HG02759 (cell line): ENCODE measurements at regions not wholly inside any gene's neighbourhood (a gene's known extent, or its start where the extent isn't known, plus 50 kb on each side); places are given as distances from the start of the nearest gene placed in this dataset.

ENCODE experiments used
- ATAC-seq: cut with Tn5 transposase; IDR thresholded peaks from one replicate; pipeline ENCODE4 v1.9.1; 2021; ENCODE audit warnings: mild to moderate bottlenecking, moderate library complexity; ENCODE audit not compliant: unreplicated experiment

DNA sequence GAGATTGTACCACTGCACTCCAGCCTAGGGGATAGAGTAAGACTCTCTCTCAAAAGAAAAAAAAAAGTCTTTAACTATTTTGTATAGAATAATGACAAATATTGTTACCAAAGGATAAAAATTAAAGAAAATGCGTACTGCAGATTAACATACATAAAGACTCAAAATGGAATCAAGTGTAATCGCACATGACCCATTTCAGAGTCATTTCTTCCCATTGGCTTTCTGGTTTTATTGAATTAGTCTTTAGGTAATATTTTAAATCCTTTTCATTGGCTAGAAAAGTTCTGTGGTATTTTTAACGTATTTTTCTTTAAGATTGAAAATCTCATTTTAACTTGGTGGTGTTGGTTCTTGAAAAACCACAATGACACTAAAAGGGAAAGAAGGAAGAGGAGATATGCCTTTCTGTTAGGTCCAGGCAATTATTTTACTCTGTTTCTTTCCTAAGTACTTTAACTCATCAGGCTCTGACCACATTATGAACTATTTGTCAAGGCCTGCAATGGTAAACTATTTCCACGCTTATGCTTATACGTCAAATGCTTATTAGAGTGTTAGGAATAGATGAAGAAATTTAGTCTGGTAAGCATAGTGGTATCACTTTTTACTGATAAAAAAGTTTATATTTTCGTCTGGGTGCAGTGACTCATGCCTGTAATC is 52.3 kb downstream of the PLEKHG1 start:
- no peak for ATAC-seq

DNA sequence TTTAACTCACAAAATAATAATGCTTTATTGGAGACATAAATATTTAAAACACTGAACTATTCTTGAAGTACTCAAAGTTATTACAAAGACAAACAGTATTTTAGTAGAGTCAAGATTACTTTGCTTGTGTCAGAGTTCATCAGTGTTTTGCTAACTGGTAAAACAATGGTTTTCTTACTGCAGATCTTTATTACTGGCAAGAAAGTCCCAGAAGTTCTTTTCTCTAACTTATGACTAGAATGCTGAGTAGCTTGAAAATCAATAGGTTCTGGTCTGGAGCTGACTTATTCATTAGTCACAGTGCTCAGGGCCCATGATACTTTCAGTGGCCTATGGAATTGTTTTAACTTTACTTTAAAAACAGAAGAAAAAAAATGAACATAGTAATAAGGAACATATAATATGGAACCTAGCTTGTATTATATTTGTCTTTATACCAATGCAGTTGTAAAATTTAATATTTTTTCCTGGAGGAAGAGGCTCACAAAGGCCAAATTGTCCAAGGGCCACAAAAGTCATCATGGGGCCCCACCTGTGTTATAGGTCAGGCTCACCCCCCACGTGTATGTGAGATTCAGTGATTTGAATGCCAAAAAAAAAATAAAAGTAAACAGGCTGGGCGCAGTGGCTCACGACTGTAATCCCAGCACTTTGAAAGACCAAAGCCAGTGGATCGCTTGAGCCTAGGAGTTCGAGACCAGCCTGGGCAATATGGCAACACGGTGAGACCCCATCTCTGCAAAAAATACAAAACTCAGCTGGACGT is 53.3 kb downstream of the PLEKHG1 start:
- no peak for ATAC-seq

GRCh38 chr6:150654608-150655007 is 54.9 kb downstream of the PLEKHG1 start:
- no peak for ATAC-seq

- no peak for ATAC-seq
Measured at GRCh38 chr6:150656156-150656555, 56.5 kb downstream of the PLEKHG1 start.

DNA sequence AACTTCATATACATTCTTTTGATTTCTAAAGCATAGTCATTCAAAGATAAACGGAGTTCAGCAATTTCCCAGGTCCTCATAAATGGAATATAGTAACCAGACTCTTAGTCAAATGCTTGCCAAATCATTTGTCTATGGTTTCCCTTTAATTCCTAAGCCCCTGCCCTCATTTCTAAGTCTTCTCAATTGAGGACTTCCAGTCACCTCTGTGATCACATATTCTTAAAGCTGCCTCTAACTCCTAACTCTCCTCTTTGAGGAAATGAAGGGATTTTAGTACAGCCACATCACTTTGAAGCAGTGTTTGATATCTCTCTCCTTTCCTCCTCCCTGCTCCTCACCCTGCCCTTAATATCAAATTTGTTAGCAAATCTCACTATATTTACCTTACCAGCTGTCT is 58.7 kb downstream of the PLEKHG1 start:
- no peak for ATAC-seq

GRCh38 chr6:150659046-150659763 is 59.5 kb downstream of the PLEKHG1 start:
- no peak for ATAC-seq

- ATAC-seq = no peak
Measured at GRCh38 chr6:150661216-150662007, 61.7 kb downstream of the PLEKHG1 start.

GRCh38 chr6:150662814-150663213 is 63.1 kb downstream of the PLEKHG1 start:
- ATAC-seq = no peak

DNA sequence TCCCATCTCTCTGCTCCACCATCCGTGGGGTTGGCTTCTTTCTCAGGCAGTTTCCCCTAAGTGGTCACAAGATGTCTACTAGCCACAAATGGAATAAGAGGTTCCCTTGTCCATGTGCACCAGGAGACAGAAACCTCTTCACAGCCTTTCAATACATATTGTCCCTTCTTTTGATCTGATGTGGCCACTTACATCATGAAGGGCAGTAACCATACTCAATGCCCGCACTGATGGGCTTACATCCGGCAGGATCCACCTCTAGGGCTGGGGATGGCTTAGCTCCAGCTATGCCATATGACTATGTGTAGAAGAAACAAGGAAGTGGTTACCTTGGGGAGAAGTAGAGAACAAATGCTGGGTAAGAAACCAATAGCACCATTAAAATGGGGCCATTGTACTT is 64.4 kb downstream of the PLEKHG1 start:
- ATAC-seq = no peak

GRCh38 chr6:150666071-150666470 is 66.4 kb downstream of the PLEKHG1 start:
- ATAC-seq = no peak

DNA sequence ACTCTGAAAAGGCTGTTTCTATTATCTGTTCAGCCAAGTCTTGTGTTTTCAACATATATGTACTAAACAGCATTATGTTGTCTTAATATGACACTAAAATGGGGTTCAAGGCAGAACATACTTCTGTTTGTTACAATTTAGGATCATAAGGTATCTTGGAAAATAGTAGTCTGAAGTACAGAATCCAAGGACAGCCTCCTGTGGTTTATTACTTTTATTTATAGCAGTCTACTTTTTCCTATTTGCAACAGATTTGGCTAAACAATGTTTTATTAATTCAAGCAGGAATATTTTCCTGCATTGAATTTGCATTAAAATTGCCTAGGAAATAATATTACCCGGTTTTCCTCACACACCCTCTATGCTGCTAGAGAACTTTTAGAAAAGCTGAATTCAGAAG is 67.7 kb downstream of the PLEKHG1 start:
- no peak for ATAC-seq

- no peak for ATAC-seq
Measured at GRCh38 chr6:150667977-150668716, 68.5 kb downstream of the PLEKHG1 start.

- no peak for ATAC-seq
Measured at GRCh38 chr6:150668900-150669302, 69.2 kb downstream of the PLEKHG1 start.

GRCh38 chr6:150670311-150670710 is 70.6 kb downstream of the PLEKHG1 start:
- no peak for ATAC-seq

DNA sequence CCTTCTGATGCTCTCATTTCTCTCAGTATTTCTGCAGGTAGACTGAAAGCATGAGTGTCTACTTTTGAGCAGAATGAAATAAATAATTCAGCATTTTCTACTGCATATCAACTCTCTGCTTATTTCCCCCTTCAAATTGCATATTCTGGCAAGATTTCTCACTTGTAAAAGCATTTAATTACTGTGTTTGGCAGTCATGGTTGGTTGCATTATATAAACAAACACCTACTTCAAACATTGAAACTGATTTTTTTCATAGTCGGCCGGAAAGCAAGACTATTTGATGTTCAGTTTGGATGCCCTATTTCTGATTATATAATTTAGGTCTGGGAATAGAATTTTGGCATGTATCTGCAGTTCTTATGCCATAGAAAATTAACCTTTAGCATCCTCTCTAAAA is 73.1 kb downstream of the PLEKHG1 start:
- ATAC-seq = no peak

DNA sequence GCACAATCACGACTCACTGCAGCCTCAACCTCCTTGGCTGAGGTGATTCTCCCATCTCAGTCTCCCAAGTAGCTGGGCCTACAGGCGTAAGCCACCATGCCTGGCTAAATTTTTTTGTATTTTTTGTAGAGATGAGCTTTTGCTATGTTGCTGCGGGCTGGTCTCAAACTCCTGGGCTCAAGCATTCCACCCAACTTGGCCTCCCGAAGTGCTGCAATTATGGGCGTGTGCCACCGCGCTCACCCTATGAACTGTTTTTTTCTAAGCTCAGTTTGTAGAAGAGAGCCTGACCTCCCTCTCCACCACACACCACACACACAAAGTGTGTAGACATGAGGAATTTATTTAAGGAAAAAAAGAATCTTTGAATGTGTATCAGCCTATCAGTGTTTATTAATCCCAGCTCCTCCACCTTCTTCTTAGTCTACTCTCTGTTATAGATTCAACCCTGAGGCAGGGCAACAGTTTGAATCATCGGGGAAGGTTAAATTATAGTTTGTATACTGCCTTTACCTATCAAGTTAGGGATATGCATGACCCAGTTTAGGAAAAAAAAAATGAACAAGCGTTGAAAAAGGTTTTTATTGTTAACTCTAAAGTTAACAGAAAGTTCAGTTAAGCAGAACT is 74.1 kb downstream of the PLEKHG1 start:
- ATAC-seq = no peak

- ATAC-seq = no peak
Measured at GRCh38 chr6:150676344-150676743, 76.7 kb downstream of the PLEKHG1 start.

DNA sequence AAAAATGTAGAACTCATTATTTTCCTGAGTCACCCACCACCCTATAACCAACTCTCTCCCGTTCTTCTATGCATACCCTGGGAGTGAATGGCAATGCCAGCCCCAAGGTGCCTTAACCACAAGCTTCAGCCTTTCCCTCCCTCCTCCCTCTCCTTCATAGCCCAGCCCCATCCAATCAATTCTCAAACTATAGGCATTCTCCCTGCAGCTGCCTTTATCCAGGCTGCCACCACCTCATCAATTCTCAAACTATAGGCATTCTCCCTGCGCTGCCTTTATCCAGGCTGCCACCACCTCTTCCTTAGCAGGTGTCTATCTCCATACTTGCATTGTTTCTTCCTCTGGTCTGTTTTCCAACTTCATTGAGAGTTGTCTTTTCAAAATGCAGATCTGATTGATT is 77.1 kb downstream of the PLEKHG1 start:
- no peak for ATAC-seq

DNA sequence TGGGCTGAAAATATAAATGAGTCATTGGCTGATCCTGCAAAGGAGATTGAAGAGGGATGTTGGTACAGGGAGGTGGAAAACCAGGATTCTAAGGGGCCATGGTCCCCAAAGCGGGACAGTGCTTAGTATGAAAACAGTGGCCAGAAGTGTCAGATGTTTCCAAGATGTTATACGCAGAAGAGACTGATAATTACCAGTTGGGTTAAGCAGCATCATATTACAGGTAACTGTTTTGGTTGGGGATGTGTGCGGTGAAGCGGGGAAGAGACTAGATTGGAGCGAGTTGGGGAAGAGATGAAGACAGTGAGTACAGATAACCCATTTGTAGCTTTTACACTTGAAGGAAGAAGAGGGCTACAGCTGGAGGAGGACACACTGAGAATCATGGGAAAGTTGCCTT is 80.8 kb downstream of the PLEKHG1 start:
- ATAC-seq = no peak
